ENCODE measurements at regions not wholly inside any gene's neighbourhood (a gene's known extent, or its start where the extent isn't known, plus 50 kb on each side); places are given as distances from the start of the nearest gene placed in this dataset.

- no peak for TF ChIP-seq CTCF (IDR thresholded peaks at IDR 0.05)
- no peak for TF ChIP-seq JUN (CRISPR knock-in tag; IDR thresholded peaks at IDR 0.05)
- no peak for TF ChIP-seq PREB (CRISPR knock-in tag; IDR thresholded peaks at IDR 0.05; ENCODE audit: borderline replicate concordance)
- TF ChIP-seq RELA (CRISPR knock-in tag; IDR thresholded peaks at IDR 0.05; ENCODE audit: borderline replicate concordance): no peak
- no peak for TF ChIP-seq FOXP1 (CRISPR knock-in tag; IDR thresholded peaks at IDR 0.05; ENCODE audit: borderline replicate concordance)
- TF ChIP-seq NFYB (CRISPR knock-in tag; conservative IDR thresholded peaks at IDR 0.05; ENCODE audit: low read depth): no peak
- no peak for TF ChIP-seq HMGA2 (CRISPR knock-in tag; IDR thresholded peaks at IDR 0.05)
- TF ChIP-seq CBFB (CRISPR knock-in tag; IDR thresholded peaks at IDR 0.05; ENCODE audit: low read depth): no peak
- TF ChIP-seq AFF4 (CRISPR knock-in tag; IDR thresholded peaks at IDR 0.05; ENCODE audit: borderline replicate concordance): no peak
- TF ChIP-seq ZNF425 (CRISPR knock-in tag; conservative IDR thresholded peaks at IDR 0.05): no peak
- TF ChIP-seq SMAD3 (CRISPR knock-in tag; IDR thresholded peaks at IDR 0.05; ENCODE audit: borderline replicate concordance): no peak
These were observed 95.9 kb upstream of the TNC start (continued) for GRCh38 chr9:115213818-115214334.

- POLR2A ChIA-PET: no interaction called here
- ATAC-seq: no peak
- H3K36me3 Mint-ChIP-seq: no peaks in the 10 kb centered on the region
These were observed 98.9 kb upstream of the TNC start for GRCh38 chr9:115216873-115217272.

More at GRCh38 chr9:115216873-115217272, 98.9 kb upstream of the TNC start:
- H3K4me1 Mint-ChIP-seq: peaks cover 10% of the 10 kb centered on the region
- no peak overlapping the region for H3K4me3 Mint-ChIP-seq
- CTCF ChIA-PET: no interaction called here
- no peaks in the 10 kb centered on the region for H3K9me3 Mint-ChIP-seq
- DNase-seq (ENCODE audit: low spot score): no peak
- TF ChIP-seq ESRRA (CRISPR knock-in tag; IDR thresholded peaks at IDR 0.05; ENCODE audit: borderline replicate concordance): no peak
- no peak for TF ChIP-seq IRF1 (CRISPR knock-in tag; IDR thresholded peaks at IDR 0.05)
- peaks cover 3% of the 10 kb centered on the region; the same call in 1 of the 2 replicates for H3K27me3 Mint-ChIP-seq (ENCODE audit: low read depth)
- H3K27ac Mint-ChIP-seq: no peak overlapping the region
